GM12874 (cell line): ENCODE measurements at regions not wholly inside any gene's neighbourhood (a gene's known extent, or its start where the extent isn't known, plus 50 kb on each side); places are given as distances from the start of the nearest gene placed in this dataset.

Source experiments
- TF ChIP-seq, protein P1 (sequence below): IDR thresholded peaks from 2 replicates; pipeline ENCODE4 v1.5.1; 2011; ENCODE audit warnings: low read depth, mild to moderate bottlenecking, control low read depth, low read length, moderate library complexity; ENCODE audit not compliant: insufficient read depth

DNA sequence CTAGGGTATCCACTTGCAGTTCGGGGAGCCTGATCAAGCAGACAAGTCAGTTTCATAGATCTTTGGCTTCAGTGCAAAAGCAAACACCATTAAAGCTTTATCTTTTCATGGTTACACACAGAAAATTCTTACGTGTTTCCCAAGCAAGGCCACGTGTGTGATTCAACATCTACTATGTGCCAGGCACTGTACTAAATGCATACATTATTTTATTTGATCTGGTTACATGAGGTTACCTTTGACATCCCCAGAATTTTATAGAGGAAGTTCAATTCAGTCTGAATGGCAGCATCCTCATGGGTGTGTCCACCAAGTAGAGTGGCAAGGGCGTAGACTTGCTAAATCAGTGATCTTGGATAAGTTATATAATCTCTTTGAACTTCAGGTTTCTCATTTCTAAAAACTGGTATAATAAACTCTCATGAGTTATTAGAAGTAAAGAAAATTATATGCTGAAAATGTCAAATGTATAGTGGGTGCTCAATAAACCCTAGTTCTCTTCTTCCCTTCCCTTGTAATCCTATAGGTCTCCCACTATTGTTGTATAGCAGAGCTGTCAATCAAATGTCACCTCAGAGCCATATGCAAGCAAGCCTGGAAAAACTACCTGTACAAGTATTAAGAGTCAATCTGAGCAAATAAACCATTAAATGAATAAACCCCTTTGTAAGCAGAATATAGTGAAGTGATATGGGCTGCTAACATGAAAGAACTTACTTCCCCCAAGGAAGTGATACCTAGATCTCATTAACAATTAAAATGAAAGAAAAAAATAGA lies 50.3 kb upstream of the TMX1 start:
- TF ChIP-seq, protein P1, sequence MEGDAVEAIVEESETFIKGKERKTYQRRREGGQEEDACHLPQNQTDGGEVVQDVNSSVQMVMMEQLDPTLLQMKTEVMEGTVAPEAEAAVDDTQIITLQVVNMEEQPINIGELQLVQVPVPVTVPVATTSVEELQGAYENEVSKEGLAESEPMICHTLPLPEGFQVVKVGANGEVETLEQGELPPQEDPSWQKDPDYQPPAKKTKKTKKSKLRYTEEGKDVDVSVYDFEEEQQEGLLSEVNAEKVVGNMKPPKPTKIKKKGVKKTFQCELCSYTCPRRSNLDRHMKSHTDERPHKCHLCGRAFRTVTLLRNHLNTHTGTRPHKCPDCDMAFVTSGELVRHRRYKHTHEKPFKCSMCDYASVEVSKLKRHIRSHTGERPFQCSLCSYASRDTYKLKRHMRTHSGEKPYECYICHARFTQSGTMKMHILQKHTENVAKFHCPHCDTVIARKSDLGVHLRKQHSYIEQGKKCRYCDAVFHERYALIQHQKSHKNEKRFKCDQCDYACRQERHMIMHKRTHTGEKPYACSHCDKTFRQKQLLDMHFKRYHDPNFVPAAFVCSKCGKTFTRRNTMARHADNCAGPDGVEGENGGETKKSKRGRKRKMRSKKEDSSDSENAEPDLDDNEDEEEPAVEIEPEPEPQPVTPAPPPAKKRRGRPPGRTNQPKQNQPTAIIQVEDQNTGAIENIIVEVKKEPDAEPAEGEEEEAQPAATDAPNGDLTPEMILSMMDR, result no peak
